Neural cell (in vitro differentiated cells): ENCODE measurements at regions not wholly inside any gene's neighbourhood (a gene's known extent, or its start where the extent isn't known, plus 50 kb on each side); places are given as distances from the start of the nearest gene placed in this dataset.
"Not testable (repeated sequence)": the region's sequence is repeated elsewhere in the genome, so short reads cannot be mapped to it uniquely, and the experiment has no call there.

Experiments
- H2AFZ ChIP-seq: fragments of 200-600, 300-800 bp; sonication (generic), shearing (Covaris generic); 2 replicates; pipeline ENCODE4 v1.6.0; 2014; ENCODE audit warnings: low read depth, mild to moderate bottlenecking, antibody characterized with exemption, low read length, moderate library complexity
- H3F3A ChIP-seq: fragments of 200-600 bp; shearing (Covaris generic); 2 replicates; pipeline ENCODE4 v1.6.1; 2016; ENCODE audit warnings: mild to moderate bottlenecking, moderate library complexity, mixed read lengths, antibody characterized with exemption, low read length; ENCODE audit not compliant: insufficient read depth, poor library complexity, severe bottlenecking
- H3K27ac ChIP-seq: fragments of 200-600, 300-800 bp; sonication (generic), shearing (Covaris generic); 2 replicates; pipeline ENCODE4 v1.5.1; 2014; ENCODE audit warnings: mild to moderate bottlenecking, low read length, moderate library complexity
- H3K27me3 ChIP-seq: fragments of 300-800, 200-600 bp; sonication (generic), shearing (Covaris generic); 2 replicates; pipeline ENCODE4 v1.6.0; 2014; ENCODE audit warnings: mild to moderate bottlenecking, low read depth, low read length, moderate library complexity; ENCODE audit not compliant: insufficient read depth
- H3K36me3 ChIP-seq: fragments of 300-800, 200-600 bp; sonication (generic), shearing (Covaris generic); 2 replicates; pipeline ENCODE4 v1.5.1; 2014; ENCODE audit warnings: mild to moderate bottlenecking, antibody characterized with exemption, low read length, moderate library complexity; ENCODE audit not compliant: insufficient read depth
- H3K4me2 ChIP-seq: fragments of 300-800, 200-600 bp; sonication (generic), shearing (Covaris generic); 2 replicates; pipeline ENCODE4 v1.6.0; 2014; ENCODE audit warnings: mild to moderate bottlenecking, low read length
- H3K4me3 ChIP-seq: fragments of 300-800, 200-600 bp; sonication (generic), shearing (Covaris generic); 2 replicates; pipeline ENCODE4 v1.5.1; 2014; ENCODE audit warnings: mild to moderate bottlenecking, low read length, moderate library complexity
- H3K79me2 ChIP-seq: fragments of 200-600 bp; shearing (Covaris generic); replicated peaks from 2 replicates; pipeline ENCODE4 v1.6.0; 2014; ENCODE audit warnings: mild to moderate bottlenecking, low read length, moderate library complexity; ENCODE audit not compliant: insufficient read depth
- H3K9ac ChIP-seq: fragments of 300-800, 200-600 bp; sonication (generic), shearing (Covaris generic); 2 replicates; pipeline ENCODE4 v1.6.1; 2016; ENCODE audit warnings: mild to moderate bottlenecking, low read length, mixed read lengths
- H3K9me2 ChIP-seq: fragments of 200-600 bp; shearing (Covaris generic); 2 replicates; pipeline ENCODE4 v1.6.1; 2016; ENCODE audit warnings: mild to moderate bottlenecking, low read length, mixed read lengths; ENCODE audit not compliant: insufficient read depth
- H3K9me3 ChIP-seq: fragments of 200-600, 300-800 bp; sonication (generic), shearing (Covaris generic); 2 replicates; pipeline ENCODE4 v1.6.1; 2016; ENCODE audit warnings: mild to moderate bottlenecking, mixed run types, low read length, moderate library complexity, mixed read lengths
- H4K20me1 ChIP-seq: fragments of 200-600 bp; shearing (Covaris generic); 2 replicates; pipeline ENCODE4 v1.6.1; 2016; ENCODE audit warnings: mild to moderate bottlenecking, mixed run types; ENCODE audit not compliant: insufficient read depth

DNA sequence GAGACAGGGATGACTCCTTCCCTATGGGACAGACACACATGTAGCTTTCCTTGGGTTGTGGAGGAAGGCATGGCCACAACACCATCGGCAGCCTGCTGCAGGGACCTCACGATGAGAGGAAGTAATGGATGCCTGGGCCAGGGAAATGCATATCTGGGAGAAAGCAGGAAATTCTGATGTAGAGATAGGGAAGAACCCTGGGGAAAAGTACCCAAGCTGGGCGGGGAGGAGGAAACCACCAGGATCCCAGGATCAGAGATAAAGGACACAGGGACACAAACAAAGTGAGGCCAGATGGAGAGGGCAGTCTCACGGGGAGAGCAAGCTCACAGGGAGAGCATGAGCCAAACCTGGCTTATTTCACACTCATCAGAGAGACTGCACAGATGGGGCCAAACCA is 294.7 kb upstream of the TEKT4 start:
- H3K27ac ChIP-seq, H3K9me2 ChIP-seq, H3K4me3 ChIP-seq, H3K4me2 ChIP-seq, H3K36me3 ChIP-seq, H3K9me3 ChIP-seq, H3K9ac ChIP-seq, H3K79me2 ChIP-seq, H3K27me3 ChIP-seq, H4K20me1 ChIP-seq, H2AFZ ChIP-seq, H3F3A ChIP-seq: not testable (repeated sequence)

DNA sequence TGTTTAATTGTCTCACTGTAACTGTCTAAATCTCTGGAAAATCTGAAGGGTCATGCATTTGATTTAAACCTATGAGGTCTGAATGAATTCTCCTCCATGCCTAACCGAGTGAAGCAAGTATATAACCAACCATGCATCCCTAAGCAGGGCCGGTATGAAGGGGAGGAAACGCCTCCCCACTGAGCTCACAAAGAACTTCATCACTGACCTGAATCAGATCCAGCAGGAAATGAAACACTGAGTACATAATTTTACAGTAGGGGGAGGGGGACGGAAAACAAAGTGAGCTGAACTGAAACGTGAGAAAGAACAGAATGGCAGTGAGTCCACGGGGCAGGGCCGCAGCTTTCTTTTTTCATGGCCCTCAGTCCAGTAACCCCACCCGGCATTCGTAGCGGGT is 294.1 kb upstream of the TEKT4 start:
- not testable (repeated sequence) for H3K36me3 ChIP-seq, H2AFZ ChIP-seq

DNA sequence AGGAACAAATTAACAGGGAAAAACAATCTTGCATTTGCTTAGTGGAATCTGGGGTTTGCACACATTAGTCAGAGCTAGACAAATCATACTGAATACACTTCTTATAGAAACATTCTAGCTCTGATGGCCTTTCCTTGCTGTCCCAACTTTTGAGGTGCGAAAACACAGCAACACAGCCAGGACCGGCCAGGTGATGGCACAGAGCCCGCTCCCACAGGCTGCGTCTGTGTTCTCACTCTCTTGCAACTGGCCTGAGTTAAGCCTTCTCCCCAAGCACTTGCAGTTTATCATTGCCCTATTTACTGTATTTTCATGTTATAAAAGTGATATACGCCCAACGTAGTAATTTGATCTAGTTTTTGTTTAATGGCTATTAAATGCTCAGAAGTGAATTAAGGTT is 292.0 kb upstream of the TEKT4 start:
- not testable (repeated sequence) for H2AFZ ChIP-seq, H3F3A ChIP-seq, H3K27ac ChIP-seq, H3K27me3 ChIP-seq, H3K4me2 ChIP-seq, H3K36me3 ChIP-seq, H3K79me2 ChIP-seq, H3K9me2 ChIP-seq, H3K4me3 ChIP-seq, H4K20me1 ChIP-seq, H3K9me3 ChIP-seq, H3K9ac ChIP-seq

More for the DNA sequence above, 294.1 kb upstream of the TEKT4 start:
- H3K27me3 ChIP-seq, H3K9me3 ChIP-seq, H4K20me1 ChIP-seq, H3F3A ChIP-seq, H3K9me2 ChIP-seq, H3K4me2 ChIP-seq, H3K9ac ChIP-seq, H3K4me3 ChIP-seq, H3K79me2 ChIP-seq, H3K27ac ChIP-seq: not testable (repeated sequence)

DNA sequence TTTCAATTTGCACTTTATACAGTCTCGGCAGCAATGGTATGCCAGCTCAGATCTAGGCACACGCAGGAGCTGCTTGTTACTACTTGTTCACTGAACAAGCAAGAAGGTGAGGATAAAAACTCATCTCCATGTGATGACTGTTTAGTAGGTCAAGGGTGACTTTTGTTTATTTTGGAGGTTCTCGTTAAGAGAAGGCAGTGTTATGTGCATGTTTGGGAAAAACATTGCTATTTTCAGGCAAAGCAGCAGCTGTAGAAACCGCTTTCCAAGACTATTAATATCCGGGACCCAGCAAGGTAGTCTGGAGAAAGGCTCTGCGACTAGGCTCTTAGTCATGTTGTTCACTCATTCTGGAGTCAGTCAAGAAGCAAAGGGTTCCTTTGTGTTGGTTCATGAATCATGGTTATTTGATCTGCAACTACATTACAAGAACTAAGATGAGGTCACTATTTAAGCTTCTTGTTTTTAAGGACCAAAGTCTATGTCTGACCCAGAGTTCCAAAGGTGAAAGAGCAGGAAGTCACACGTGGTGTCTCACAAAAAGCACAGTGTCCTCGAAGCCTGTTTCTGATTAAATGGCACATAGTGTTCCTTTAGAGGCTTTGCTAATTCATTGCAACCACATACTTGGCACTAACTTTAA is 288.0 kb upstream of the TEKT4 start:
- not testable (repeated sequence) for H3K9me2 ChIP-seq, H3K9ac ChIP-seq, H3K79me2 ChIP-seq, H3K4me3 ChIP-seq, H3K27me3 ChIP-seq, H3K9me3 ChIP-seq, H3K4me2 ChIP-seq, H3K36me3 ChIP-seq, H3K27ac ChIP-seq, H2AFZ ChIP-seq, H3F3A ChIP-seq, H4K20me1 ChIP-seq

DNA sequence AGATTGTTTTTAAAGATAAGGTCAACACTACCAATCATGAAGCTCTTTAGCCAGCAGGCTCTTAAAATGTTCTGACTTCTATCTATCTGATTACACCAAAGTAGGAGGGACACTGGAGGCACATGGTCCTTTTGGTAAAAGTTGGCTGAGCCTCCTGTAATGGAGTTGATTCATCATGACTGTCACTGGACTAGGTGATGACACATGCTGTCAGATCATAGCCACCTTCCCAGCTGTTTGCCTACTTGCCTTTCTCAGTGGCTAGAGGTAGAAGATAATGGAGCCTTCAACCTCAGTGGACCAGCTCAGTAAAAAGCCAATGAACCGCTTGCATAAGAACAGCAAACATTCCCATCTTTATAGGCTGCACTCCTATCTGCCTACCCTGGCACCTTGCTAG is 286.7 kb upstream of the TEKT4 start:
- not testable (repeated sequence) for H4K20me1 ChIP-seq, H3K27me3 ChIP-seq

DNA sequence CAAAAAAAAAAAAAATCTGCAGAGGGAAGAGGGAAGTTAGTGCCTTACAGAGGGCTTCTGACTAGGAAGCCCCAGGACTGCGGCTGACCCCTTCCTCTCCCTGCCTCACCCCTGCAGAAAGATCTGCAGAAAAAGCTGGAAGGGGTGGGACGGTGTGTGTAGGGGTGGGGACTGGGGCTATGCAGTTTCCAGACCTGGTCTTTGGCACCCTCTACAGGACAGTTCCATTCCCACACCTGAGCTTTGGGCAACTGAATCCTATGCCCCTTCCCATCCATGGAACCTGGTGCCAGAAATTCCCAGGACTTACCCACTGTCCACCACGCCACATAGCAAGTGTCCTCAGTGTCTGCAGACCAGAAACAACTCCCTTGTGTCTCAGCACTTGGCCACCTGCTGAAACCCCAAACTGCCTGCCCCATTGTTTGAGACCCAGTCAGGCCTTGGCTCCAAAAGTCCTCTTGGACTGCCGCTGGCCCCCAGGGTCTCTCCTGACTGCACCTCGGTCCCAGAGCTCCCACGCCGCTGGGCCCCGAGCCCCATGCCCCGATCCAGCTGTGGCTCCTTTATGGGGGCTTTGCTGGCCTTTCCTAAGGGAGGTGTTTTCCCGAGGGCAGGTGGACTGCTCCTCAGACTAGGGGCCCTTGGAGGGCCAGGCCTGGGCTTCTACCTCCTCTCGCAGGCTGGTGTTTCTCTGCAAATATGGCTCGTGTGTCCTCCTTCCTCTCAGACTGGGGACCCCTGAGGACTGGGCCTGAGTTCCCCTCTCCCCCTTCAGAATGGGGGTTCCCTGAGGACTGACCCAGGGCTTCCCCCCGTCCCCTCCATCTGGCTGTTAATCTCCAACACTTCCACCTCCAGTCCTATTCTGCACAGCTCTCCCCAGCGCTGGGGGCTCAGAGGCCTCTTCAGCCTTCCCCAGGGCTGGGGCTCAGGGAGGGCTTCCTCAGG is 284.9 kb upstream of the TEKT4 start:
- H3K4me3 ChIP-seq, H3K79me2 ChIP-seq, H3K27ac ChIP-seq, H2AFZ ChIP-seq, H3K36me3 ChIP-seq, H3K27me3 ChIP-seq, H3K9me3 ChIP-seq, H3K9me2 ChIP-seq, H3F3A ChIP-seq, H3K4me2 ChIP-seq, H3K9ac ChIP-seq, H4K20me1 ChIP-seq: not testable (repeated sequence)

More for the DNA sequence above, 286.7 kb upstream of the TEKT4 start:
- not testable (repeated sequence) for H3K4me2 ChIP-seq, H3K9me3 ChIP-seq, H3K4me3 ChIP-seq, H3K79me2 ChIP-seq, H3K36me3 ChIP-seq, H3K27ac ChIP-seq, H3K9me2 ChIP-seq, H3K9ac ChIP-seq, H3F3A ChIP-seq, H2AFZ ChIP-seq

DNA sequence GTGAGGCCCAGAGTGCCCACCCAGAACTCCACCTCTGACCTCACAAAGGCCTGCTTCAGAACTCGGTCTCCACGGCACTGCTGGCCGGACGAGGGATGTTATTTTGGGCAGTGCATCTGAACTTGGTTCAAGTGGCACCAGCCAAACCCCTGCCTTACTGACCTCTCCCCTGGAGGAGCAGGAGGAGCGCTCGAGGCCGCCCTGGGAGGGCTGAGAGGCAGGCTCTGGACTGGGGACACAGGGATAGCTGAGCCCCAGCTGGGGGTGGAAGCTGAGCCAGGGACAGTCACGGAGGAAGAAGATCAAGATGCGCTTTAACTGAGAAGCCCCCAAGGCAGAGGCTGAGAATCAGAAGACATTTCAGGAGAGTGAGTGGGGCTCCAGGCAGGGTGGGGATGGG is 284.2 kb upstream of the TEKT4 start:
- H2AFZ ChIP-seq, H3K27me3 ChIP-seq, H3K4me2 ChIP-seq, H3K27ac ChIP-seq, H3K4me3 ChIP-seq, H3K9me3 ChIP-seq, H3K9ac ChIP-seq, H4K20me1 ChIP-seq, H3K36me3 ChIP-seq, H3F3A ChIP-seq, H3K79me2 ChIP-seq, H3K9me2 ChIP-seq: not testable (repeated sequence)
